HAP-1 (cell line): ENCODE measurements at regions not wholly inside any gene's neighbourhood (a gene's known extent, or its start where the extent isn't known, plus 50 kb on each side); places are given as distances from the start of the nearest gene placed in this dataset.

Experiments used
- DNase-seq, 2 experiments: peaks; one replicate each; pipeline ENCODE4 v3.0.0-alpha.2; 2016 to 2020; ENCODE audit warnings: low spot score in 2 of 2
- H3K27me3 ChIP-seq: fragments of 250-450 bp; sonication (Bioruptor Pico); 2 replicates; pipeline ENCODE4 v1.5.1; 2020; ENCODE audit warnings: low read depth, mild to moderate bottlenecking, moderate library complexity
- H3K36me3 ChIP-seq: fragments of 250-450 bp; sonication (Bioruptor Pico); replicated peaks from 2 replicates; pipeline ENCODE4 v1.5.1; 2020; ENCODE audit warnings: mild to moderate bottlenecking
- H3K4me1 ChIP-seq: fragments of 250-450 bp; sonication (Bioruptor Pico); 2 replicates; pipeline ENCODE4 v1.5.1; 2020; ENCODE audit warnings: mild to moderate bottlenecking
- H3K4me3 ChIP-seq: fragments of 250-450 bp; sonication (Bioruptor Pico); 2 replicates; pipeline ENCODE4 v1.5.1; 2020; ENCODE audit warnings: mild to moderate bottlenecking, moderate library complexity
- H3K9me3 ChIP-seq: fragments of 250-450 bp; sonication (Bioruptor Pico); 2 replicates; pipeline ENCODE4 v1.5.1; 2020; ENCODE audit warnings: mild to moderate bottlenecking, moderate library complexity
- in situ Hi-C: fragments of 300-500 bp; cut with MboI; formaldehyde crosslinking; loops from 3 replicates; pipeline ENCODE4 v1.14.3; 2020; ENCODE audit warnings: low sequenced_read_pairs, inconsistent platforms, mixed read lengths

DNA sequence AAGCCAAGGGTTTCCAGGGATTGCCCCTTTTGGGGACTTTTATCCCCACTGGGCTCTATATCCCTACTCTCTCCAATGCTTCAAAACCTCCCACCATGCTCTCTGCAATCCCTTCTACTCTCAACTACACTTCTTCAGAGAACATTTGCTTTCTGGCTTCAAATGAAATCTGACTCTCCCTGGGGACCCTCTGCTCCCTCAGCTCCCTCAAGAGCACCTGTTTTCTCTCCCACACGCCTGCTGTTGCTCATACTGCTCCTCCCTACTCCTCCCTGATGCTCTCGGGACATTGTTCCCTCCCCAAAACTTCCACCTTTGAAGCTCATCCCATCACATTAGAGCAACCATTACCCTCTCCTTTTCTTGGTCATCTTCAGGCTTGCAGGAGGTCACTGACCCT is 344.9 kb downstream of the CDK5RAP2 start:
- Histone ChIP-seq H3K36me3 (no peaks in the 10 kb centered on the region), H3K4me3 (no peak overlapping the region), H3K9me3 (no peaks in the 10 kb centered on the region), H3K4me1 (no peaks in the 10 kb centered on the region), H3K27me3 (no peaks in the 10 kb centered on the region)
- in situ Hi-C loops, result no loop called here
- no peak for DNase-seq

DNA sequence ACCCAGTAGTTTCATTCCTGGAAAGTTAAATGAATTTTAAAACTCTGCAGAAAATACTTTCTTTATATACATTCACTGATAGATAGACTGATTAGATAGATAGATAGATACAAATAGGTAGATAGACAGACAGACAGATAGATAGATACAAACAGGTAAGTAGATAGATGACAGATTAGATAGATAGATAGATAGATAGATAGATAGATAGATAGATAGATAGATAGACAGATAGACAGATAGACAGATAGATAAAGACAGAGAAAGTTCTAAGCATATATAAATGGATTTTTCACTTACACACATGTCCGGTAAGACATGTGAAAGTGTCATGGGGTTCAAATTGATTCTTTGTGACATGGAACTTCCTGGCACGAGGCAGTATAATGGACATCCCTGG is 349.7 kb downstream of the CDK5RAP2 start:
- DNase-seq, result no peak
- H3K27me3 ChIP-seq, result no peaks in the 10 kb centered on the region; the same call in 1 of the 2 replicates
- no peaks in the 10 kb centered on the region for H3K4me1 ChIP-seq
- H3K4me3 ChIP-seq, result no peak overlapping the region
- in situ Hi-C loops, result no loop called here
- H3K9me3 ChIP-seq, result no peaks in the 10 kb centered on the region
- no peaks in the 10 kb centered on the region for H3K36me3 ChIP-seq

DNA sequence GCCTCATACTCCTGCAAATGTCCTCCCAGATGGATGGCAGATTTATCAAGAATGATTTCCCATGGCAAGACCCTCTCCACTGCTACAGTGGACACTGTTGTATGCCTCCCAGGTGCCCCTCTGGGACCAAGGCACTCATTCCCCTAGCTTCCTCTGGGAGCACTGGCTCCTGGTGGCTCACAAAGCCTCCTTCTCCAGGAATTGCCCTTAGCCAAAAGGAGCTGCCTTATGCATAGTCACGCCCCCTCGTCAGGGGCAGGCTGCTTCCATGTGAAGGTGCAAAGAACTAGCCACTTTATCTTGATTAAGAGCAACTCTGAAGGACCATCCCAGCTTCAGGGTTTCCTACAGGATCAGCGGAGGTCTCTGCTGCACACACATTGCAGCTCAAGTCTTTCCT is 358.1 kb downstream of the CDK5RAP2 start:
- no peaks in the 10 kb centered on the region for H3K4me1 ChIP-seq
- no peaks in the 10 kb centered on the region for H3K27me3 ChIP-seq
- no peaks in the 10 kb centered on the region for H3K36me3 ChIP-seq
- DNase-seq, result no peak
- H3K4me3 ChIP-seq, result no peak overlapping the region
- H3K9me3 ChIP-seq, result no peaks in the 10 kb centered on the region
- in situ Hi-C loops, result no loop called here

DNA sequence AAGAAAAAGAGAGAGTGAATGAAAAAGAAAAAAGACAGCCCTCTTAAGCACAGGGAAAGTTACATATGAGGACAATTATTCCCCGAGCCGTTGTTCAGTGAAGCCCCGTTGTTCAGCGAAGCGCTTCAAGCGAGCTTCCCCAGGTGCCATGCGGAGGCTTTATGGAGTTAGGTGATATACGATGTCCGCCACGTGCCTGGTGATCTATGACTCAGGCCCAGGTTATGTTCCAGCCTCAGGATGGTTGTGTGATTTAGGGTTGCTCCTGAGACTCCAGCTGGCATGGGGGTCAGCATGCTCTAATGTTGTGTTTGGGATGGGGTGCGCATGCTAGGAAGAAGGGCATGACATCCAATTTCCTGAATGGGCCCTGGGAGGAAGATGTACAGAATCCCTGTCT is 365.6 kb downstream of the CDK5RAP2 start:
- Histone ChIP-seq H3K36me3 (no peaks in the 10 kb centered on the region), H3K4me3 (no peak overlapping the region), H3K9me3 (no peaks in the 10 kb centered on the region), H3K27me3 (no peaks in the 10 kb centered on the region; the same call in 1 of the 2 replicates), H3K4me1 (no peaks in the 10 kb centered on the region)
- no peak for DNase-seq
- in situ Hi-C loops, result no loop called here

DNA sequence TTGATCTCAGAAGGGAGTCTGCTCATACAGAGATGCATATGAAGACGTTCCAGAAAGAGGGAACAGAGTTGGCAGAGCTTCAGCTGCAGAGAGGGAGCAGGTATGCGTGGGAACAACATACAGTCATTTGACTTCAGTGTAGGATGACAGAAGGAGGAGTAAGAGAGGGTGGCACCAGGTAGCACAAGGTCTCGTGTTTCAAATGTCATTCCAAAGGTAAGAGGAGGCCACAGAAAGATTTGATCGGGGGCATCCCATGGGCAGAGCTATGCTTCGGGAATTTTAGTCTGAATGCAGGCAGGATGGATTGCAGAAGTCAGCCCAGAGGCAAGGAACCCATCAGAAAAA is 367.1 kb downstream of the CDK5RAP2 start:
- Histone ChIP-seq H3K9me3 (no peaks in the 10 kb centered on the region), H3K36me3 (no peaks in the 10 kb centered on the region), H3K27me3 (no peaks in the 10 kb centered on the region; the same call in 1 of the 2 replicates), H3K4me3 (no peak overlapping the region), H3K4me1 (no peaks in the 10 kb centered on the region)
- no peak for DNase-seq
- in situ Hi-C loops, result no loop called here

DNA sequence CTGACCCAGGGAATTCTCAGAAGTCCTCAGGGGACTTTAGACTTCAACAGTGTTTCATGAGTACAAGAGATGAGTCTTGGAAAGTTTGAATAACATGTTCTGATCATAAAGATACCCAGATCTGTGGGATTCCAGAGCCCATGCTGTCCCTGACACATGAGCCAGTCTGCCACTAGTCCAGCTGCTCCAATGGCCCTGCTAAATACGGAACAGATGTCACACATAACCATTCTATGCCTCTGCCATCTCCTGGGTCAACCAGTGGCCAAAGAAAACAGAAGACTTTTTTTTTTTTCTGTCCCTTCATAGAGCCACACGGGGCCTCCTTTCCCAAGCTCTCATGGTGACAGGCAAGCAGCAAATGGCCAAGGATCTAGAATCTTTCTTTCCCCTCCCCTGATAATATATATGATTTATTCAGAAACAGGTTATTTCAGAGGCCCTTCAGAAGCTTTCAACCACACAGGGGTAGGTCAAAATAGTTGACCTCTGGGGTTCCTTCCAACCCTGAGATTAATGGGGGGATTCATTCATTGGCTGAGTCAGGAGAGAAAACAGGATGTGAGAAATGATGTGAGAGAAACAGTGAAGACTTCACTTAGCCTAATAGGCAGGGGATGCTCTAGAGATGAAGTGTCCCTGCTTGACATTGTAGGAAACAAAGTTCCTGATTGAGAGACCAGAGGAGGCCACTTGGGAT is 367.7 kb downstream of the CDK5RAP2 start:
- no peak for DNase-seq
- H3K36me3 ChIP-seq, result no peaks in the 10 kb centered on the region
- no peaks in the 10 kb centered on the region for H3K9me3 ChIP-seq
- no peaks in the 10 kb centered on the region for H3K4me1 ChIP-seq
- in situ Hi-C loops, result no loop called here
- H3K27me3 ChIP-seq, result no peaks in the 10 kb centered on the region; the same call in 1 of the 2 replicates
- H3K4me3 ChIP-seq, result no peak overlapping the region

DNA sequence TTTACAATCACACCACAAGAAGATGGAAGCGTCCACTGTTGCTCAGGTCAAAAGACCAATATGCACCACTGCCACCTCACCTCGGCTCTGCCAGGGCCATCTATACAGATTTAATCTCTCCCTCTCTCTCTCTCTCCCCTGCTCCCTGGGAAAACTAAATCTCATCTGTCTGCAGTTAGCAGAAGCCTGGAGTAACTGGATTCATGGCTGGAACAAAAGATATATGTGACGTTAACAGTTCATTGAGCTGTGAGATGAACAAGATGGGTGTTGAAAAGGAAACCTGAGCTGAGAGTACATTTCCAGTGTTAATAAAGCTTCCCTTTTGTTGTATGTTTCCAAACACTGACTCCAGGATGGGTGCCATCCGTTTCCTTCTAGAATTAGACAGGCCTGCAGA is 369.7 kb downstream of the CDK5RAP2 start:
- Histone ChIP-seq H3K9me3 (no peaks in the 10 kb centered on the region), H3K4me1 (no peaks in the 10 kb centered on the region), H3K36me3 (no peaks in the 10 kb centered on the region), H3K27me3 (no peaks in the 10 kb centered on the region; the same call in 1 of the 2 replicates), H3K4me3 (no peak overlapping the region)
- DNase-seq, result no peak
- in situ Hi-C loops, result no loop called here

DNA sequence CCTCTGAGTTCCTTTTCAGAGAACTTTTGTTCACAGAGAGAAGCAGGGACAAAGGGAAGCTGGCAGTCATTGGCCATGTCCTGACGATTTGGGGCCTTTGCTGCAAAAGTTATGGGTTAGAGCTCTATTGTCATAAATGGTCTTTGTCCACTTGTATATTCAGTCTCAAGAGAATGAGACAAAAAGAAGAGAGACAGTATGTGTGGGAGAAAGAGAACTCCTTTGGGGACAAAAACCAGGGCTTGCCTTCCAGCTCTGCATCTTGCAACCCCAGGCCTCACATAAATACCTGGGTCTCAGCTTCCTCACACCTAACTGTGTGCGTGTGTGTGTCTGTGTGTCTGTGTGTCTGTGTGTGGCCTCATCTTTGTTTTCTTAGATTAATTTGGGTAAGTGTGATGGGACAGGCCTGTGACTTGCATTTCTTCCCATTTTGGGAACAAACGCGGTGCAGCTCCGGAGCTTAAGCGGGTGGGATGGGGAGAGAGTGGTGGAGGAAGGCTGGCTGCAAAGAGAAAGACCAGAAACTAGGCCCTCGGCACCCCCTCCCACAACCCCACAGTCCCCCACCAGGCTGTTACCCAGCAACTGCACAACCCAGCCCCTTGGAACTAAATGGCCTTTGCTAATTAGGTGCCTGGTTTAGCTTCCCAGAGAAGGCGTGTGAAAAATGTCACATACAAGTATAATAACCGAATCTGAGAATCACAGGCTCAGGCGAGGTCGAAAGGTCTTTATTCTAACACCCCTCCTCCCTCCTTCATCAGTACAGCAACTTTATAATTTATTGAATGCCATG is 376.9 kb downstream of the CDK5RAP2 start:
- no peaks in the 10 kb centered on the region for H3K4me1 ChIP-seq
- no peak overlapping the region for H3K4me3 ChIP-seq
- H3K27me3 ChIP-seq, result no peaks in the 10 kb centered on the region
- no peaks in the 10 kb centered on the region for H3K9me3 ChIP-seq
- no peak for DNase-seq
- H3K36me3 ChIP-seq, result no peaks in the 10 kb centered on the region
- in situ Hi-C loops, result no loop called here

DNA sequence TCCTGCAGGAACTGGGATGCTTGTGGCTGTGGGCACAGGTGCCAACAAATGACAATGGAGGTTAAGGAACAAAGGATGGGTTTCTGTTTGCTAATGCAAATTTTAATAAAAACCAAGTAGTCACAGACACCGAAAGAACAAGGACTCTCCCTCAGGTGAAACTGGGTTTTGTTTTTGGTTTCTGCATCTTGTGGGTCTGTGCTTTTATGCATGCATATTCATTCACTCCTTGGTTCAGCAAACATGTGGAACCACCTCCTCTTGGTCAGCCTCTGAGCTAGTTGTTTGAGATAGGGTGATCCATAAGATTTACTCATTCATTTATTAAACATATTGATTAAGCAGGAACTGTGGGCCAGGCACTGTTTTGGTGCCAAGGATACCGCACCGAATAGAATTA is 381.9 kb downstream of the CDK5RAP2 start:
- in situ Hi-C loops, result no loop called here

DNA sequence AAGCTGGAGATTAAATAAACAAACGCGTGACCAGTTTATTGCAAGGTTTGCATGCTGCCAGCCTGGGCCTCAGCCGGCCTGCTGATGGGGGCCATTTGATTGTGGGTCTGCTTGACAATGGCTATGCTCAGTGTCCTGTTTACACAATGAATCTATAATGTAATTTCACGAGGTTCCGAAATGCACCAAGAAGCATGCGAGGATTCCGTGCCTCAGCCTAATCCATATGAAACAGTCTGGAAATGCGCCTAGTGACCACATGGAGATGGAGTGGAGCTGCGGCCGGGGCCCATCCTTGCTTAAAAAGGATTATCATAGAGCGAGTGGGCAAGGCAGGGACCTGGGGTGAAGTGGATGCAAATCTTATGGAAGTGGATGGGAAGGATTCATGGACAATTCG is 382.4 kb downstream of the CDK5RAP2 start:
- H3K4me1 ChIP-seq, result no peaks in the 10 kb centered on the region
- H3K9me3 ChIP-seq, result no peaks in the 10 kb centered on the region
- no peak overlapping the region for H3K4me3 ChIP-seq
- no peaks in the 10 kb centered on the region for H3K36me3 ChIP-seq
- in situ Hi-C loops, result no loop called here
- DNase-seq, result no peak
- no peaks in the 10 kb centered on the region for H3K27me3 ChIP-seq

More for the DNA sequence above, 381.9 kb downstream of the CDK5RAP2 start:
- Histone ChIP-seq H3K4me3 (no peak overlapping the region), H3K27me3 (no peaks in the 10 kb centered on the region), H3K36me3 (no peaks in the 10 kb centered on the region), H3K4me1 (no peaks in the 10 kb centered on the region), H3K9me3 (no peaks in the 10 kb centered on the region)
- DNase-seq, result no peak

DNA sequence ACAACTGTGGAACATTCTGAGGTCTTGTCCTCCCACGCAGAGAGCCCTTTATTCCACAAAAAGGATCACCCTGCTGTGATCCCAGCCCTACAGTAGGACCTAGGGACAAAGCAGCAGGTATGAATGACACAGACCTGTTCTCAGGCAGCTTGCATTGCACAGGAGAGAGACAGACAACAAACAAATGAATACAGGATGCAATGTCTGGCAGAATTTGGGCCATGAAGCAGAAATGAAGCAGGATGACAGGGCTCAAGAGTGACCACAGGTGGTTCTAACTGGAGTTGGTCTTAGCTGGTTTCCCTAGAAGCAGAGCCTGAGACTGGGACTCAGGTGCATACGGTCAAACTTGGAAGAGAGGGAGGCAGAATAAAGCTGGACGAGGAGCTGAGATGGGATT is 388.8 kb downstream of the CDK5RAP2 start:
- Histone ChIP-seq H3K36me3 (no peaks in the 10 kb centered on the region), H3K9me3 (no peaks in the 10 kb centered on the region), H3K27me3 (no peaks in the 10 kb centered on the region), H3K4me1 (no peaks in the 10 kb centered on the region), H3K4me3 (no peak overlapping the region)
- no peak for DNase-seq
- in situ Hi-C loops, result no loop called here

DNA sequence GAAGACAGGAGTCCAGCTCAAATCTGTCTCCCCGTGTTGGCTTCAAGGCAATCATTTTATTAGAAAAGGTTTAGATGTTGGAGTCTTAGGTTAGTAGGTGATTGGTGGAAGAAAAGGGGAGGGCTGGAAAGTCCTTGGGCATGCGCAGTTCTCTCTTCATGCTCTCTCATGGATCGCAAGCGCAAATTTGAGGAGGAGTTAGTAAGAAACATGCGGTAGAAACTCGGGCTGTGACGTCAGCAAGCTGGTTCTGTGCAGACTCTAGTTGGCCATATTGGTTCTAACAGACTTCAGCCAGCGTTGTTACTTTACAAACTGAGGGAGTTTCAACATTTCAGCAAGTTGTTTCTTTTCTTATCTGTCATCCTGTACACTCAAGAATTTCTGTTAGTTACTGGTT is 392.2 kb downstream of the CDK5RAP2 start:
- no peaks in the 10 kb centered on the region for H3K9me3 ChIP-seq
- H3K4me1 ChIP-seq, result no peaks in the 10 kb centered on the region
- no peak for DNase-seq
- H3K36me3 ChIP-seq, result no peaks in the 10 kb centered on the region
- H3K4me3 ChIP-seq, result no peak overlapping the region
- in situ Hi-C loops, result no loop called here
- H3K27me3 ChIP-seq, result no peaks in the 10 kb centered on the region

DNA sequence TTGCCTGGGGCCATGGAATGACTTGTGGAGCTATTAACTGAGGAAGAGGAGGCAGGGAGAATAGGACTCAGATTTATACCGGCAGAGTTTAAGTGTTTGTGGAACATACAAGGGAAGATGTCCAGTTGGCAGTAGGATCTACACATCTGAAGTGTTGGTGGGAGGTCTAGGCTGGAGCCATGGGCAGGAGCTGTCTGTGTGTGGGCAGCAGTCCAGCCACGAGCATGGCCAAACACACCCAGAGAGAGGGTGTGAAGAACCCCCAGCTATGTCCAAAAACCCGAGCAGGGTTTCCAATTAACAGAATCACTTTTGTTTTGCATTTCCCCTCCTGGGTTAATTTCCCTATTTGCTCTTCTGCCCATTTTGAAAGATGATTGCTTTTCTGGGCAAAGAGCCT is 393.7 kb downstream of the CDK5RAP2 start:
- in situ Hi-C loops, result no loop called here
- Histone ChIP-seq H3K9me3 (no peaks in the 10 kb centered on the region), H3K36me3 (no peaks in the 10 kb centered on the region), H3K4me1 (no peaks in the 10 kb centered on the region), H3K4me3 (no peak overlapping the region), H3K27me3 (no peaks in the 10 kb centered on the region)
- DNase-seq, result no peak

DNA sequence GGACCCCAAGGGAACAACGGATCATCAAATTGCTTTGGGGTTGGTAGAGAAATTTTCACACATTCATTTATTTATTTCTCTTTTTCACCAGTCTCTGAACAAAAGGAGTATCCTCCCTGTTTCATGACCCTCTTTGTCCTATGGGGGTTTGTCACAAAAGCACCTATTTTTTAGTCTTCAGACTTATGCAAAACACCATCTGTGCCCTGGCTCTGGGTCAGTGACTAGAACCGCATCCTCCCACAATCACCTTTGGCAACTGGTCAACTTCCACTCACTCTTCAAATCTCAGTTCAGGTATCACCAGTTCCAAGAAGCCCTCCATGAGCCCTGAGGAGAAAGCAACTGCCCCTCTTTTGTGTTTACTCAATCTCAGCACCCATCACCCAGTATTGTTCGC is 395.7 kb downstream of the CDK5RAP2 start:
- H3K9me3 ChIP-seq, result no peaks in the 10 kb centered on the region
- H3K36me3 ChIP-seq, result no peaks in the 10 kb centered on the region
- in situ Hi-C loops, result no loop called here
- H3K4me3 ChIP-seq, result no peak overlapping the region
- no peaks in the 10 kb centered on the region for H3K27me3 ChIP-seq
- no peak for DNase-seq
- no peaks in the 10 kb centered on the region for H3K4me1 ChIP-seq
